ENCODE measurements at regions not wholly inside any gene's neighbourhood (a gene's known extent, or its start where the extent isn't known, plus 50 kb on each side); places are given as distances from the start of the nearest gene placed in this dataset.
A peak's percentile ranks its signal among the peaks of the same experiment; 100 is the strongest.

DNA sequence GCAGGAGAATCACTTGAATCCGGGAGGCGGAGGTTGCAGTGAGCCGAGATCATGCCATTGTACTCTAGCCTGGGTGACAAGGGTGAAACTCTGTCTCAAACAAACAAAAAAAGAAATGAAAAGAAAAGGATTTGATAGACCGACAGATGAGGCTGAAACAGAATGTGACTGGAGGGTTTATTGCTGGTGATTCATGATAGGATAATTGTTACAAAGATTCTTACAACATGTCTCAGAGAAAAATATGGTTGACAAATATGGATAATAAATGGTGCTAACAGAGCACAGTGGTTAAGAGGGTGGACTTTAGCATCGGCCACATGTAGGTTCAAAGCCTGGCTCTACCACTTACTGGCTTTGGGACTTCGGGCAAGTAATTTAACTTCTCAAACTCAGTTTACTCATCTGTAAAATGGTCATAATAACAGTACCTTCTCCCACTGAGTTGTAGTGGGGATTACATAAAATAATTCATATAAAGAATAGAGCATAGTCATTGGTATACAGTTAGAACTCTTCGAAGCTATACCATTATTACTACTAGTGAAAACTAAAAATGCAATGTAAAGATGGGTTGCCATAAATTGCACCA, 131.9 kb downstream of the MAP3K7 start:
- WGBS (ENCODE audit: insufficient coverage) = 89% methylated on average over 4 of the region's 7 CpGs
- no peaks in the 10 kb centered on the region for H3K9me3 ChIP-seq (ENCODE audit: control insufficient read depth, insufficient read depth, low read length)
- H3K4me3 ChIP-seq (ENCODE audit: low read depth, low read length) = no peak overlapping the region
- no peaks in the 10 kb centered on the region for H3K4me1 ChIP-seq (ENCODE audit: control insufficient read depth, insufficient read depth, low read length)
- no peak for DNase-seq (ENCODE audit: low read depth in 4 of 6, low spot score in 6 of 6)
- H3K36me3 ChIP-seq (ENCODE audit: control insufficient read depth, insufficient read depth, low read length) = no peaks in the 10 kb centered on the region
- no peak overlapping the region for H3K27ac ChIP-seq (ENCODE audit: low read depth, low read length)
- no peaks in the 10 kb centered on the region for H3K27me3 ChIP-seq (ENCODE audit: control insufficient read depth, insufficient read depth, low read length)

DNA sequence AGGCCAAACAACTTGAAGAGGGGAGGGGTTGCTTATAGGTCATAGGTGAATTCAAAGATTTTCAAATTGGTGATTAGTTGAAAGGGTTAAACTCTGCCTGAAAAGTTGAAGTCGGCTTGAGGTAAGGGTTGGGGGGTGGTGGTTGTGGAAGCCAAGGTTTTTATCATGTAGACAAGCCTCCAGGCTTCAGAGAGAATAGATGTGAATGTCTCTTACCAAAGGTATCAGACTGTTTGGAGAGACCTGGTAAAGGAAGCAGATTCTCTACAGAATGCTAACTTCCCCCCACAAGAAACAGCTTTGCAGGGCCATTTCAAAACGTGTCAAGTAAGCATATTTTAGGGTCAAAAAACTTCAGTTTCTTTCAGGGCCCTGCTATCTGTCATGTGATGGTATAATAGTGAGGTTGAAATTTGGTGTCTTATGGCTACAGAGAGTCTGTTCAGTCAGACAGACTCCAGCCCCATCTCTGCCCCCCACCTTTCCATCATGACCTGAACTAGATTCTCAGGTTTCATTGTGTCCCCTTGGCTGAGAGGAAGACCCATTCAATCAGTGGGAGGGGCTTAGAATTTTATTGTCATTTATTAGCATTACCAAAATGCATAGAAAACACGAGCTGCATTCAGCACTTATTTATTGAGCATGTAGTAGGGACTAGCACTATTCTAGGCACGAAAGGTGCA, 136.5 kb downstream of the MAP3K7 start:
- DNase-seq (ENCODE audit: low read depth in 4 of 6, low spot score in 6 of 6) = no peak
- Histone ChIP-seq H3K9me3 (ENCODE audit: control insufficient read depth, insufficient read depth, low read length) (no peaks in the 10 kb centered on the region), H3K27ac (ENCODE audit: low read depth, low read length) (no peak overlapping the region), H3K4me1 (ENCODE audit: control insufficient read depth, insufficient read depth, low read length) (no peaks in the 10 kb centered on the region), H3K27me3 (ENCODE audit: control insufficient read depth, insufficient read depth, low read length) (no peaks in the 10 kb centered on the region), H3K36me3 (ENCODE audit: control insufficient read depth, insufficient read depth, low read length) (no peaks in the 10 kb centered on the region), H3K4me3 (ENCODE audit: low read depth, low read length) (no peak overlapping the region)
- 50% methylated on average over 3 of the region's 4 CpGs for WGBS (ENCODE audit: insufficient coverage)

DNA sequence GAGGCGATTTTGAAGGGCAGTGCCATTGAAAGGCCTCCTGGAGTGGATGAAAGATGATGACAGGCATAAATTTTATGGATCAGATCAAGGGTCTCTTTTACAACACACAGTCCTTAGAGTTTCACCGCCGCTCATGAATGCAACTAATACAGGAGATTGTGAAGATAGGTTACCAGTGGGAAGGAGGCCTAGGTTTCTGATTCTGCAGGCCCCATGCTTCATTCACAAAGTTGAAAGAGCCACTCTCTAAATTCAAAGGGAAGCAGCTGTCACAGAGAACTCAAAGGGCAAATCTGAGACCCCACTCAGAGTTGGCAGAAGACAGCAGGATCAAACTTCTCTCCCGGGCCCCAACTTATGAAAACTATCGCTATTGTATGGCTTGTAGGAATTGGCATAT, 137.6 kb downstream of the MAP3K7 start:
- WGBS (ENCODE audit: insufficient coverage) = no CpG with 5 or more reads among the region's 5 CpGs
- H3K36me3 ChIP-seq (ENCODE audit: control insufficient read depth, insufficient read depth, low read length) = no peaks in the 10 kb centered on the region

DNA sequence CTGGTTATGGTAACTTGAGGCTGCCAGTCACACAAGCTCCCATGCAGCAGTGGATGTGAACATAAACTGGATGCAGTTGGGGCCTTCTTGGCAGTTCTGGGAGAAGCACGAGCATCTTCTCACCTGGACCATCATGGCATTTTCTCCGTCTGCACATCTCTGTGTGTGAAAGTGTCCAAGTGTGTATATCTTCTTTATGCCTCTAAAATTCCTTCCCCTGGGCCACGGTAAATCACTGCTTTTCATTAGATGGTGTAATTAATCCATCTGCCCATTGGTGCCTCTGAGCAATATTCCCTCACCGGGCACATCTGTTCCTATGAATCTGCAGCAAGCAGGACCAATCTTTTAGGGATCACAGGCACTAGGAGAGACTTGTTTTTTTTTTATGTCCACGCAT, 138.0 kb downstream of the MAP3K7 start:
- DNase-seq (ENCODE audit: low read depth in 4 of 6, low spot score in 6 of 6) = peak in 1 of 6 donors; percentile 57
- WGBS (ENCODE audit: insufficient coverage) = 50% methylated on average over 1 of the region's 5 CpGs
- Histone ChIP-seq H3K4me3 (ENCODE audit: low read depth, low read length) (no peak overlapping the region), H3K27ac (ENCODE audit: low read depth, low read length) (no peak overlapping the region), H3K27me3 (ENCODE audit: control insufficient read depth, insufficient read depth, low read length) (no peaks in the 10 kb centered on the region), H3K9me3 (ENCODE audit: control insufficient read depth, insufficient read depth, low read length) (no peaks in the 10 kb centered on the region), H3K36me3 (ENCODE audit: control insufficient read depth, insufficient read depth, low read length) (no peaks in the 10 kb centered on the region), H3K4me1 (ENCODE audit: control insufficient read depth, insufficient read depth, low read length) (no peaks in the 10 kb centered on the region)

More for the DNA sequence above, 137.6 kb downstream of the MAP3K7 start:
- no peak for DNase-seq (ENCODE audit: low read depth in 4 of 6, low spot score in 6 of 6)
- H3K4me3 ChIP-seq (ENCODE audit: low read depth, low read length) = no peak overlapping the region
- no peaks in the 10 kb centered on the region for H3K9me3 ChIP-seq (ENCODE audit: control insufficient read depth, insufficient read depth, low read length)
- no peaks in the 10 kb centered on the region for H3K4me1 ChIP-seq (ENCODE audit: control insufficient read depth, insufficient read depth, low read length)
- no peaks in the 10 kb centered on the region for H3K27me3 ChIP-seq (ENCODE audit: control insufficient read depth, insufficient read depth, low read length)
- no peak overlapping the region for H3K27ac ChIP-seq (ENCODE audit: low read depth, low read length)

DNA sequence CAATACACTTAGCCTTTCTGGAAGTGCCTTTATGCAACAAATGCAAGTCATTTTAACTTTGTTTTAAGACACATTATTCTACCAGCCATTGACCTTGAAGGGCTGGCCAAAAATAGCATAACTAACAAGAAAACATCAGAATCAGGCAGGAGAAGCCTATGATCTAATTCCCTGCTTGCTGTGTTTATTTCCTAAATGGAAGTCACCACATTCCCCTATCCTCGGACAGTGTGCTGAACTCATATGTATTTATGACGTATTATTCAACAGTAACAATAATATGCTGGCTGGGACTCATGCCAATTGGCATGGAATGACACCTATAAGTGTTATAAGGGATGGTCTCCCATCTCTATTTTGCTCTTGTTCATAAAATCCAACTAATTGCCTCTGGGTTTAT, 140.7 kb downstream of the MAP3K7 start:
- no CpG with 5 or more reads among the region's 2 CpGs for WGBS (ENCODE audit: insufficient coverage)
- Histone ChIP-seq H3K27ac (ENCODE audit: low read depth, low read length) (no peak overlapping the region), H3K4me1 (ENCODE audit: control insufficient read depth, insufficient read depth, low read length) (no peaks in the 10 kb centered on the region), H3K4me3 (ENCODE audit: low read depth, low read length) (no peak overlapping the region), H3K9me3 (ENCODE audit: control insufficient read depth, insufficient read depth, low read length) (no peaks in the 10 kb centered on the region), H3K36me3 (ENCODE audit: control insufficient read depth, insufficient read depth, low read length) (no peaks in the 10 kb centered on the region), H3K27me3 (ENCODE audit: control insufficient read depth, insufficient read depth, low read length) (no peaks in the 10 kb centered on the region)
- DNase-seq (ENCODE audit: low read depth in 4 of 6, low spot score in 6 of 6) = no peak

DNA sequence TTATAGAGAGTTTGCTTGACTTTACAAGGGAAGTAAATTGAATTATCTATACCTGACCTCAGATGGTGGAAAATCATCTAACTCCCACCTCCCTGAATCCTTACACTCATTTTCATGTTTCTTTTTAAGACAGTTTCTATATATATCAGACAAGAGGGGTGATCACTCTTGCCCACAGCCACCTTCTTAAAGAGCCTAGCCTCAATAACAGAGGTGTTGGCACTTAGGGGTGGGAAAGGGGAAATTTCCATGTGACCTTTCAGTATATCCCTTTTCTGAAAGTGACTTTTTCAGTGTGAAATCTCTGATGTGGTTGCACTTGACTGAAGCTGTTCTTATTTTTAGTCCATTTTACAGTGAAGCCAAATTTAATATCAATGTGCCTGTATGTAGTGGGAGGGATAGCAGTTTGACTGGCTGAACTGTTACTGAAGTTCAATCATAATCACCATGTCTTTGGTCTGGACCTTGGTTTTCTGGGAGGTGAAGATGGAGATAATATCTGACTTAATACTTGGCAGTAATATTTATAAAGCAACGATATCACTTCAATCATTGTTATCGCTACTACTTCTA, 141.3 kb downstream of the MAP3K7 start:
- Histone ChIP-seq H3K36me3 (ENCODE audit: control insufficient read depth, insufficient read depth, low read length) (no peaks in the 10 kb centered on the region), H3K9me3 (ENCODE audit: control insufficient read depth, insufficient read depth, low read length) (no peaks in the 10 kb centered on the region), H3K4me3 (ENCODE audit: low read depth, low read length) (no peak overlapping the region), H3K4me1 (ENCODE audit: control insufficient read depth, insufficient read depth, low read length) (no peaks in the 10 kb centered on the region), H3K27ac (ENCODE audit: low read depth, low read length) (no peak overlapping the region), H3K27me3 (ENCODE audit: control insufficient read depth, insufficient read depth, low read length) (no peaks in the 10 kb centered on the region)
- DNase-seq (ENCODE audit: low read depth in 4 of 6, low spot score in 6 of 6) = no peak
- WGBS (ENCODE audit: insufficient coverage) = 60% methylated on average over 1 of the region's 2 CpGs

DNA sequence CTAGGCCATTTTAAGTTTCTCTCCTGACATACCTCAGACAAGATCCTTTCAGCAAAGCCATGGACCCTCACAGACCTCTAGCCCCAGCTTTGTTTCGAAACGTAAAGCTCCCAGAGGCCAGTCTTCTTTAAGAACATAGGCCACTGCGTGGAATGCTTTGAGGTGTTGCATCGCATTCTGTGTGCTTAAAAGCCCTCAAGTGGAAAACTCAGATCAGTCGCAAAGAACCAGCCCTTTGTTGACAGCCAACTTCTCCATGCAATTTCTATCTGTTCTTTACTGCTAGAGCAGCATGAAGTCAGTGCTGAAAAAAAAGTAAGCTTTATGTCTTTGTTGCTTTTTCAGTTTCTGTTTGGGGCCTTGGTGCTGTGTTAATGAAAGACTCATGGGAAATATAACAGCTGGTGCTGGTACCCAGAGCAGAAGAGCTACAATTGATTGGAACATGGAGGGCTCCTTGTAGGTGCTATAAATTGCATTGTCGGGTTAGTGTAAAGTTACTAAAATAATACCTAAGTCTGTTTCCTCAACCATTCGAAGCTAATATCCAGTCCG, 142.6 kb downstream of the MAP3K7 start:
- no peaks in the 10 kb centered on the region for H3K9me3 ChIP-seq (ENCODE audit: control insufficient read depth, insufficient read depth, low read length)
- 31% methylated on average over 3 of the region's 8 CpGs for WGBS (ENCODE audit: insufficient coverage)
- H3K27ac ChIP-seq (ENCODE audit: low read depth, low read length) = no peak overlapping the region
- DNase-seq (ENCODE audit: low read depth in 4 of 6, low spot score in 6 of 6) = peak in 1 of 6 donors; percentile 45
- H3K36me3 ChIP-seq (ENCODE audit: control insufficient read depth, insufficient read depth, low read length) = no peaks in the 10 kb centered on the region
- no peaks in the 10 kb centered on the region for H3K4me1 ChIP-seq (ENCODE audit: control insufficient read depth, insufficient read depth, low read length)
- H3K4me3 ChIP-seq (ENCODE audit: low read depth, low read length) = no peak overlapping the region
- no peaks in the 10 kb centered on the region for H3K27me3 ChIP-seq (ENCODE audit: control insufficient read depth, insufficient read depth, low read length)

DNA sequence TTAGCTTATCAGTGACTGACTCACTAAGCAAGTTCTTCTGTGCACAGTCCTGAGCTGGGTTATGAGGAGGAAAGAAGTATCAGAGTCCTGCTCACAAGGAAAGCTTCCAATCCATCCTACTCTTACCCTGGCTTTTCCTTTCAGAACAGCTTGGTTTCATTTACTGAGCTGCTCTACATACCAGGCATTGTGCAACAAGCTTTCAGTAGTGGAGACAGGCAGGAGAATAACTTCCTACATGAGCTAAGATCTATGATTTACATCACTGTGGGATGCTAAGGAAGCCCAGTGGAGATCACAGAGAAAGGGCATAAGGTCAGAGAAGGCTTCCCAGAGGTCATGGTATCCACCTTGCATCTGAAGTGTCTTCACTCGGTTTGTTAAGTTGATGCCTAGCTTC, 144.5 kb downstream of the MAP3K7 start:
- WGBS (ENCODE audit: insufficient coverage) = 20% methylated on average over 1 of the region's 1 CpG
- no peaks in the 10 kb centered on the region for H3K9me3 ChIP-seq (ENCODE audit: control insufficient read depth, insufficient read depth, low read length)
- no peak for DNase-seq (ENCODE audit: low read depth in 4 of 6, low spot score in 6 of 6)

DNA sequence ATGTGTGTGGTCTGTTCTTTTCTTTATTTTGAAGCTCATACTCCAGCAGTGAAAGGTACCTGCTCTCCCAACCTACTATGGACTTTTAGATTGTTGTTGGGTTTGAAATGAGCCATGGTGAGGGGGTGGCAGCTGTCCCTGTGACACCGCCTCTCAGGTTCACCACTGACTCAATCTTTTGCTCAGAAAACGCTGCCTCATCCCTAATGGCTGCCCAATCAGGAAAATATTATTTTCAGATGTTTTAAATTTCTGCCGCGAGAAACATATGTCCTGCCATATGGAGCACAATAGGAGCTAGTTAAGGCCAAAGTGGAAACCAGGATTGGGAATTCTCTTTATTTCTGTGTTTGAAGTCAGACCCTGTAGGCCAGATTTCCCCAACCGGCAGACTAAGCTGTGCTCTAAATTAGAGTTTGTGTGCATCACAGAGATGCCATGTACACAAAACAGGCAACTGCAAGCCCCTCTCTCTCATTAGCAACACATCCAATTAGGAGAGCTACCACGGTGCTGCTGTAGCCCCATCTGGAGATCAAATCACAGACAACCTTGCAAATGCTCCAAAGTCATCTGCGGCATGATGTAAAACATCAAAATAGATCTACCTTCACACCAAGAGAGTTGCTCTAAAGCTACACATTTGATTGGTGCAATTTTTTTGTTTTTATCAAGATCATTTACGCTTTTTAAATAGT, 144.1 kb upstream of the BACH2 start:
- DNase-seq (ENCODE audit: low read depth in 4 of 6, low spot score in 6 of 6) = peak in 2 of 6 donors; percentile 54 to 75
- WGBS (ENCODE audit: insufficient coverage) = 58% methylated on average over 3 of the region's 8 CpGs
- no peaks in the 10 kb centered on the region for H3K9me3 ChIP-seq (ENCODE audit: control insufficient read depth, insufficient read depth, low read length)
- H3K27ac ChIP-seq (ENCODE audit: low read depth, low read length) = no peak overlapping the region
- no peaks in the 10 kb centered on the region for H3K4me1 ChIP-seq (ENCODE audit: control insufficient read depth, insufficient read depth, low read length)
- H3K36me3 ChIP-seq (ENCODE audit: control insufficient read depth, insufficient read depth, low read length) = no peaks in the 10 kb centered on the region
- no peaks in the 10 kb centered on the region for H3K27me3 ChIP-seq (ENCODE audit: control insufficient read depth, insufficient read depth, low read length)
- H3K4me3 ChIP-seq (ENCODE audit: low read depth, low read length) = no peak overlapping the region

More for the DNA sequence above, 144.5 kb downstream of the MAP3K7 start:
- no peak overlapping the region for H3K27ac ChIP-seq (ENCODE audit: low read depth, low read length)
- no peaks in the 10 kb centered on the region for H3K27me3 ChIP-seq (ENCODE audit: control insufficient read depth, insufficient read depth, low read length)
- no peaks in the 10 kb centered on the region for H3K36me3 ChIP-seq (ENCODE audit: control insufficient read depth, insufficient read depth, low read length)
- H3K4me1 ChIP-seq (ENCODE audit: control insufficient read depth, insufficient read depth, low read length) = no peaks in the 10 kb centered on the region
- H3K4me3 ChIP-seq (ENCODE audit: low read depth, low read length) = no peak overlapping the region

All from spinal cord (tissue), 9 donors.